ENCODE measurements at regions not wholly inside any gene's neighbourhood (a gene's known extent, or its start where the extent isn't known, plus 50 kb on each side); places are given as distances from the start of the nearest gene placed in this dataset.

- TF ChIP-seq ELF4 (IDR thresholded peaks at IDR 0.05) = no peak
- TF ChIP-seq ARNT (IDR thresholded peaks at IDR 0.05) = no peak
- no peak for TF ChIP-seq PKNOX1 (IDR thresholded peaks at IDR 0.05)
- no peak for TF ChIP-seq FOXM1 (IDR thresholded peaks at IDR 0.05; ENCODE audit: borderline replicate concordance)
- TF ChIP-seq TARDBP (IDR thresholded peaks at IDR 0.05) = no peak
- no peak for TF ChIP-seq HDGF (IDR thresholded peaks at IDR 0.05; ENCODE audit: borderline replicate concordance)
- TF ChIP-seq SP1 (IDR thresholded peaks at IDR 0.05) = no peak
- TF ChIP-seq BHLHE40 (IDR thresholded peaks at IDR 0.05; ENCODE audit: borderline replicate concordance) = no peak
- no peak for TF ChIP-seq FOXA1 (IDR thresholded peaks at IDR 0.05)
- POLR2A ChIA-PET = no interaction called here
- DNase-seq (ENCODE audit: extremely low spot score) = no peak
- CTCF ChIA-PET = no interaction called here
Observed at GRCh38 chr12:25424211-25424731, 128.8 kb downstream of the LMNTD1 start.

GRCh38 chr12:25423355-25424050 is 129.6 kb downstream of the LMNTD1 start:
- CTCF ChIA-PET = no interaction called here
- POLR2A ChIA-PET = interaction anchor here (0.8 kb wide), 1 partner anchor 9 kb away, joined by 3 read pairs; no protein-coding TSS in a partner anchor

GRCh38 chr12:25422241-25422640 is 130.8 kb downstream of the LMNTD1 start:
- TF ChIP-seq TARDBP (IDR thresholded peaks at IDR 0.05) (no peak), HDGF (IDR thresholded peaks at IDR 0.05; ENCODE audit: borderline replicate concordance) (no peak), ELF4 (IDR thresholded peaks at IDR 0.05) (no peak), SUZ12 (IDR thresholded peaks at IDR 0.05) (no peak), NFRKB (IDR thresholded peaks at IDR 0.05) (no peak), ZNF384 (IDR thresholded peaks at IDR 0.05) (no peak), SP1 (IDR thresholded peaks at IDR 0.05) (no peak), BHLHE40 (IDR thresholded peaks at IDR 0.05; ENCODE audit: borderline replicate concordance) (no peak), LEF1 (IDR thresholded peaks at IDR 0.05; ENCODE audit: borderline replicate concordance) (no peak), FOXA1 (IDR thresholded peaks at IDR 0.05) (no peak), L3MBTL2 (conservative IDR thresholded peaks at IDR 0.05) (no peak), FOXK2 (IDR thresholded peaks at IDR 0.05) (no peak), ARNT (IDR thresholded peaks at IDR 0.05) (no peak), CTBP1 (IDR thresholded peaks at IDR 0.05; ENCODE audit: borderline replicate concordance) (no peak), FOXM1 (IDR thresholded peaks at IDR 0.05; ENCODE audit: borderline replicate concordance) (no peak)
- POLR2A ChIA-PET = no interaction called here
- CTCF ChIA-PET = interaction anchor here (0.6 kb wide), 1 partner anchor 122 kb away, joined by 3 read pairs; no protein-coding TSS in a partner anchor
- DNase-seq (ENCODE audit: extremely low spot score) = no peak

More at GRCh38 chr12:25423355-25424050, 129.6 kb downstream of the LMNTD1 start:
- TF ChIP-seq HDGF (IDR thresholded peaks at IDR 0.05; ENCODE audit: borderline replicate concordance) (no peak), FOXM1 (IDR thresholded peaks at IDR 0.05; ENCODE audit: borderline replicate concordance) (no peak), ELF4 (IDR thresholded peaks at IDR 0.05) (no peak), FOXK2 (IDR thresholded peaks at IDR 0.05) (no peak), TARDBP (IDR thresholded peaks at IDR 0.05) (no peak), LEF1 (IDR thresholded peaks at IDR 0.05; ENCODE audit: borderline replicate concordance) (no peak), FOXA1 (IDR thresholded peaks at IDR 0.05) (no peak), ZNF384 (IDR thresholded peaks at IDR 0.05) (no peak), PKNOX1 (IDR thresholded peaks at IDR 0.05) (no peak), SUZ12 (IDR thresholded peaks at IDR 0.05) (no peak), ARNT (IDR thresholded peaks at IDR 0.05) (no peak), BHLHE40 (IDR thresholded peaks at IDR 0.05; ENCODE audit: borderline replicate concordance) (no peak), NFRKB (IDR thresholded peaks at IDR 0.05) (no peak)
- DNase-seq (ENCODE audit: extremely low spot score) = no peak

- no peak for TF ChIP-seq ZNF384 (IDR thresholded peaks at IDR 0.05)
- no peak for TF ChIP-seq FOXM1 (IDR thresholded peaks at IDR 0.05; ENCODE audit: borderline replicate concordance)
- TF ChIP-seq PKNOX1 (IDR thresholded peaks at IDR 0.05) = no peak
- TF ChIP-seq FOXK2 (IDR thresholded peaks at IDR 0.05) = no peak
- TF ChIP-seq L3MBTL2 (conservative IDR thresholded peaks at IDR 0.05) = no peak
- no peak for TF ChIP-seq SP1 (IDR thresholded peaks at IDR 0.05)
- TF ChIP-seq ARNT (IDR thresholded peaks at IDR 0.05) = no peak
- TF ChIP-seq SUZ12 (IDR thresholded peaks at IDR 0.05) = no peak
- no peak for TF ChIP-seq TARDBP (IDR thresholded peaks at IDR 0.05)
- no peak for TF ChIP-seq BHLHE40 (IDR thresholded peaks at IDR 0.05; ENCODE audit: borderline replicate concordance)
- TF ChIP-seq HDGF (IDR thresholded peaks at IDR 0.05; ENCODE audit: borderline replicate concordance) = no peak
- TF ChIP-seq NFRKB (IDR thresholded peaks at IDR 0.05) = no peak
- TF ChIP-seq CTBP1 (IDR thresholded peaks at IDR 0.05; ENCODE audit: borderline replicate concordance) = no peak
- no peak for TF ChIP-seq LEF1 (IDR thresholded peaks at IDR 0.05; ENCODE audit: borderline replicate concordance)
- TF ChIP-seq FOXA1 (IDR thresholded peaks at IDR 0.05) = no peak
- no peak for TF ChIP-seq ELF4 (IDR thresholded peaks at IDR 0.05)
- no peak for DNase-seq (ENCODE audit: extremely low spot score)
- CTCF ChIA-PET = no interaction called here
- POLR2A ChIA-PET = no interaction called here
Observed at GRCh38 chr12:25421651-25422167, 131.4 kb downstream of the LMNTD1 start.

GRCh38 chr12:25420116-25420515 is 133.0 kb downstream of the LMNTD1 start:
- CTCF ChIA-PET = no interaction called here
- POLR2A ChIA-PET = no interaction called here
- no peak for DNase-seq (ENCODE audit: extremely low spot score)
- no peak for TF ChIP-seq HDGF (IDR thresholded peaks at IDR 0.05; ENCODE audit: borderline replicate concordance)
- no peak for TF ChIP-seq SP1 (IDR thresholded peaks at IDR 0.05)
- TF ChIP-seq CTBP1 (IDR thresholded peaks at IDR 0.05; ENCODE audit: borderline replicate concordance) = no peak
- no peak for TF ChIP-seq L3MBTL2 (conservative IDR thresholded peaks at IDR 0.05)
- TF ChIP-seq TARDBP (IDR thresholded peaks at IDR 0.05) = no peak

- no peak for DNase-seq (ENCODE audit: extremely low spot score)
- TF ChIP-seq ELF4 (IDR thresholded peaks at IDR 0.05) (no peak), SP1 (IDR thresholded peaks at IDR 0.05) (no peak), HDGF (IDR thresholded peaks at IDR 0.05; ENCODE audit: borderline replicate concordance) (no peak), LEF1 (IDR thresholded peaks at IDR 0.05; ENCODE audit: borderline replicate concordance) (no peak), ARNT (IDR thresholded peaks at IDR 0.05) (no peak), L3MBTL2 (conservative IDR thresholded peaks at IDR 0.05) (no peak), FOXM1 (IDR thresholded peaks at IDR 0.05; ENCODE audit: borderline replicate concordance) (no peak), NFRKB (IDR thresholded peaks at IDR 0.05) (no peak), CTBP1 (IDR thresholded peaks at IDR 0.05; ENCODE audit: borderline replicate concordance) (no peak), SUZ12 (IDR thresholded peaks at IDR 0.05) (no peak), ZNF384 (IDR thresholded peaks at IDR 0.05) (no peak), BHLHE40 (IDR thresholded peaks at IDR 0.05; ENCODE audit: borderline replicate concordance) (no peak), FOXK2 (IDR thresholded peaks at IDR 0.05) (no peak), PKNOX1 (IDR thresholded peaks at IDR 0.05) (no peak), FOXA1 (IDR thresholded peaks at IDR 0.05) (no peak), TARDBP (IDR thresholded peaks at IDR 0.05) (no peak)
- ChIA-PET CTCF (no interaction called here), POLR2A (no interaction called here)
Observed at GRCh38 chr12:25419595-25419994, 133.5 kb downstream of the LMNTD1 start.
